Stimulated activated naive CD8-positive, alpha-beta T cell treated with anti-CD3 and anti-CD28 coated beads, Interleukin-15, amount 100 ng/mL, for 72 hours (primary cell): ENCODE measurements at regions not wholly inside any gene's neighbourhood (a gene's known extent, or its start where the extent isn't known, plus 50 kb on each side); places are given as distances from the start of the nearest gene placed in this dataset.
A peak's percentile ranks its signal among the peaks of the same experiment; 100 is the strongest.

ENCODE experiments used
- ATAC-seq: fragments of 150-1000 bp; cut with Tn5 transposase; 2 replicates; pipeline ENCODE4 v1.10.0; 2021; ENCODE audit warnings: mild to moderate bottlenecking, moderate library complexity
- DNase-seq, 2 donors: peaks; one replicate each; pipeline ENCODE4 v3.0.0; 2021 to 2022
- H3K27ac Mint-ChIP-seq, 2 donors: one replicate each; pipeline ENCODE4 v1.8.0; 2022; ENCODE audit warnings: mild to moderate bottlenecking in 2 of 2, mixed read lengths in 2 of 2, moderate library complexity in 2 of 2
- H3K27me3 Mint-ChIP-seq: one replicate; pipeline ENCODE4 v1.8.0; 2022; ENCODE audit warnings: mixed read lengths
- H3K4me1 Mint-ChIP-seq: one replicate; pipeline ENCODE4 v1.8.0; 2022; ENCODE audit warnings: mild to moderate bottlenecking, mixed read lengths
- H3K4me3 Mint-ChIP-seq, 2 donors: one replicate each; pipeline ENCODE4 v1.8.0; 2022; ENCODE audit warnings: mild to moderate bottlenecking in 2 of 2, mixed read lengths in 2 of 2, moderate library complexity in 1 of 2
- H3K9me3 Mint-ChIP-seq, 2 donors: one replicate each; pipeline ENCODE4 v1.8.0; 2022; ENCODE audit warnings: mixed read lengths in 2 of 2

DNA sequence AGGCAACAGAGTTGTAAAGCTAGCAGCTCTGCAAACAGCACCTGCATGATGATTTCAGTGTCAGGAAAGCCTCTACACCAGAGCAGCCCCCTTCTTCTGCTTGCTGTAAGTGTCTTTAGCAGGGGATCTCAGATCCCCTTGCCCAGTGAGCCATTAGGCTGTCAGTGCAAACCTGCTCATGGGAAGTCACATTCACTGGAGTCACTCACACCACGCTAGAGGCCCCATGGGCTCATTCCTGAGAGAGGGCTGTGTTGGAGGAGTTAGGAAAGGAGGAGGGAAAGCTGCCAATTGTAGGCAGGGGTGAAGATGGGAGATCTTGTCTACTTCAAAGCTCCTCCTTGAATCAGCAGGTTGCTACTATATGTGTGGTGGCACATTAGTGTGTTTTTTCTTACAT is 275.2 kb downstream of the SMARCA2 start:
- ATAC-seq = no peak
- H3K4me1 Mint-ChIP-seq = no peaks in the 10 kb centered on the region
- H3K27me3 Mint-ChIP-seq = peaks cover 42% of the 10 kb centered on the region
- no peaks in the 10 kb centered on the region for H3K9me3 Mint-ChIP-seq
- no peak for DNase-seq
- H3K27ac Mint-ChIP-seq = no peak overlapping the region
- H3K4me3 Mint-ChIP-seq = no peak overlapping the region

DNA sequence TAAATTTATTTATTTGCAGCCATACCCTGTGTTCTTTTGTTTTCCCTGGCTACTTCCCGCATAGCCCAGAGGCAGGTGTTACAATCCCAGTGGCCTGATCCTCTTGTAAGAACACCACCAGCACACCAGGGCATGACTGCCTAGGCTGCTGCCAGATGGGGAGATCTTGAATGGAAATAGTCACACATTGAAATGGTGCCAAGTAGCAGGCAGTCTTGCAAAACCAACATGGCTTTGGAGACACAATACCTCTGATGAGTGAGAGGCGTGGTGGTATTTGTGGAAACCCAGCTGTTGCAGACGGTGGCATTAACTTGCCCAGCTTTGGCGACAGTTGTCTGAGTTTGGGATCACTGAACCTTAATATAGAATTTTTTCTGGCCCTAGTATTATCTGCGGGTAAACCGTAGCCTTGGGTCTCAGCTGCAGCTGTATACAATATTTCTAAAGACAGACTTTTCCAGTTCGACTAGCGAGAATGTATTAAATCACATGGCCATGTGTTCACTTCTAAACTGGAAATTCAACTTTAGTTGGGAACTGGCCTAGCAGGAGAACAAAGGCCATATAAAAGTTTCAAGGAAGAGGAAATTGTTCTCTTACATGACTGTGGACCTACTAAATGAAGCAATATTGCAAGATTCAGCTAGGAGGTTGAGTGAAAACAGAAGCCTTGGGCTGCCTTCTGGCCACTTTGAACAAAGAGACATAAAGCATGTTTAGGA is 277.0 kb downstream of the SMARCA2 start:
- ATAC-seq = no peak
- H3K27ac Mint-ChIP-seq = no peak overlapping the region
- no peaks in the 10 kb centered on the region for H3K9me3 Mint-ChIP-seq
- H3K27me3 Mint-ChIP-seq = peaks cover 44% of the 10 kb centered on the region
- H3K4me1 Mint-ChIP-seq = no peaks in the 10 kb centered on the region
- no peak for DNase-seq
- no peak overlapping the region for H3K4me3 Mint-ChIP-seq

- no peaks in the 10 kb centered on the region for H3K4me1 Mint-ChIP-seq
- H3K27me3 Mint-ChIP-seq = peaks cover 42% of the 10 kb centered on the region
- DNase-seq (no peak), ATAC-seq (no peak)
- no peak overlapping the region for H3K4me3 Mint-ChIP-seq
- no peak overlapping the region for H3K27ac Mint-ChIP-seq
- no peaks in the 10 kb centered on the region for H3K9me3 Mint-ChIP-seq
These were observed 277.6 kb downstream of the SMARCA2 start for GRCh38 chr9:2292733-2293132.

DNA sequence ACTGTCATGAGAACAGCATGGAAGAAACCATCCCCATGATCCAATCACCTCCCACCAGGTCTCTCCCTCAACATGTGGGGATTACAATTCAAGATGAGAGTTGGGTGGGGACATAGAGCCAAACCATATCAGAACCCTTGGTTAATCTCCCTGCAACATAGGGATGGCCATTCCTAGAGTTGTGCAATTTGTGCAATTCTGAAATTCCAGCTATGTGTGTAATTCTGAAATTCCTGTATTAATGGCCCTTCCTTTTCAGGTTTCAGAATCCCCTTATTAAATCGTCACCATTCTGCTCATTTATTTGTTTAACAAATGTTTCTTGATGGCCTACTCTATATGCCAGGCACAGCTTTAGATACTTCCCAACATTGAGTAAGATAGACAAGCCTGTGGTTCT is 282.6 kb downstream of the SMARCA2 start:
- Mint-ChIP-seq H3K4me1 (no peaks in the 10 kb centered on the region), H3K9me3 (peaks cover 7 to 9% of the 10 kb centered on the region in 2 donors), H3K4me3 (no peak overlapping the region), H3K27ac (peak overlapping the region in 1 of 2 donors; percentile 61), H3K27me3 (peaks cover 29% of the 10 kb centered on the region)
- no peak for ATAC-seq
- DNase-seq = no peak

GRCh38 chr9:2298217-2298616 is 283.1 kb downstream of the SMARCA2 start:
- Mint-ChIP-seq H3K4me1 (no peaks in the 10 kb centered on the region), H3K27ac (no peak overlapping the region), H3K9me3 (peaks cover 7 to 9% of the 10 kb centered on the region in 2 donors), H3K27me3 (peaks cover 34% of the 10 kb centered on the region), H3K4me3 (no peak overlapping the region)
- no peak for ATAC-seq
- DNase-seq = no peak

GRCh38 chr9:2299156-2299842 is 284.2 kb downstream of the SMARCA2 start:
- Mint-ChIP-seq H3K4me1 (no peaks in the 10 kb centered on the region), H3K9me3 (peaks cover 7 to 9% of the 10 kb centered on the region in 2 donors), H3K4me3 (no peak overlapping the region), H3K27me3 (peaks cover 42% of the 10 kb centered on the region), H3K27ac (no peak overlapping the region)
- no peak for DNase-seq
- ATAC-seq = no peak

DNA sequence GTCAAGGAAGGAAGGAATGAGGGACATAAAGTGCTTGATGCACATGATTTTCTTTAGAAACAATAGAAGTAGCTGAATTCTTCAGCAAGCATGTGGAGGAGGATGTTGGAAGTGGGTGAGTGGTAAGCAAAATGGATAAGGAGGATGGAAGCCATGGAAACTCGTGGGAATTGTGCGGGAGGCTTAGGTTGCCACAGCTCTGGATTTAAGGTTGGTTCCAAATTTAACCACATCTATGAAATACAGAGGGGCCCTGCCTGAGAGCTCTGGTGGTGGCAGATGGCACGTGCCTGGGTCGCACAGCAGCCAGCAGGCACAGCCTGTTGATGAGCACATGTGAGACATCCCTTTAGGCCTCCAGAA is 284.7 kb downstream of the SMARCA2 start:
- ATAC-seq (no peak), DNase-seq (no peak)
- no peak overlapping the region for H3K27ac Mint-ChIP-seq
- H3K9me3 Mint-ChIP-seq = peaks cover 7 to 9% of the 10 kb centered on the region in 2 donors
- H3K4me1 Mint-ChIP-seq = no peaks in the 10 kb centered on the region
- H3K27me3 Mint-ChIP-seq = peaks cover 42% of the 10 kb centered on the region
- H3K4me3 Mint-ChIP-seq = no peak overlapping the region

DNA sequence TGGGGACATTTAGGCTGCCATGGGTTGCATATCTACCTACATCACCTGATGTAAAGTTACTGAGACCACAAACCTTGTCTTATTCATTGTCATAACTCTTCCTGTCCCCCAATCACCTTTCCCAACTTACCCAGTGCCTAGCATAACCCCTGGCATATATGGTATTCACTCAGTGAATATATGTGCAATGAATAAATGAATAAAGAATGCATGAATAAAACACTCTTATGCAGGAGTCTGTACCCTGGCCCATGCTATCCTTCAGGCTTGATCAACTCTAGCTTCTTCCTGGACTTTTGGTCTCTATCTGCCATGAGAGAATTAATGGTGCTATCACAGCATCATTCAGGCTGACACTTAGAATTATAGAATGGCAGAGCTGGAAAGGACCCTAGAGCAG is 285.2 kb downstream of the SMARCA2 start:
- ATAC-seq = no peak
- Mint-ChIP-seq H3K4me1 (no peaks in the 10 kb centered on the region), H3K4me3 (no peak overlapping the region), H3K27me3 (peaks cover 42% of the 10 kb centered on the region), H3K27ac (no peak overlapping the region), H3K9me3 (peaks cover 7 to 9% of the 10 kb centered on the region in 2 donors)
- DNase-seq = no peak

GRCh38 chr9:2302606-2303005 is 287.5 kb downstream of the SMARCA2 start:
- Mint-ChIP-seq H3K27ac (no peak overlapping the region), H3K4me3 (no peak overlapping the region), H3K9me3 (peaks cover 7 to 9% of the 10 kb centered on the region in 2 donors), H3K4me1 (no peaks in the 10 kb centered on the region), H3K27me3 (peaks cover 33% of the 10 kb centered on the region)
- DNase-seq = no peak
- no peak for ATAC-seq

DNA sequence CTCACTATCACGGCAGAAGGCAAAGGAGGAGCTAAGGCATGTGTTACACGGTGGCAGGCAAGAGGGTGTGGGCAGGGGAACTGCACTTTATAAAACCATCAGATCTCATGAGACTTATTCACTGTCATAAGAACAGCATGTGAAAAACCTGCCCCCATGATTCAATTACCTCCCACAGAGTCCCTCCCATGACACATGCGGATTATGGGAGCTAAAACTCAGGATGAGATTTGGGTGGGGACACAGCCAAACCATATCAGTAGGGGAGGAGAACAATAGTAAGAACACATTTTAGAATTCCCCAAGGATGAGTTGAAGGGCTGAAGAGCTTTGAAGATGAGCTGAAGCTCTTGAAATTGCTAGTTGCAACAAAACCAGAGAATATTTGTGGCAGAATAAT is 287.9 kb downstream of the SMARCA2 start:
- Mint-ChIP-seq H3K27ac (no peak overlapping the region), H3K27me3 (peaks cover 29% of the 10 kb centered on the region), H3K4me3 (no peak overlapping the region), H3K4me1 (no peaks in the 10 kb centered on the region), H3K9me3 (peaks cover 7 to 9% of the 10 kb centered on the region in 2 donors)
- DNase-seq = no peak
- ATAC-seq = no peak

DNA sequence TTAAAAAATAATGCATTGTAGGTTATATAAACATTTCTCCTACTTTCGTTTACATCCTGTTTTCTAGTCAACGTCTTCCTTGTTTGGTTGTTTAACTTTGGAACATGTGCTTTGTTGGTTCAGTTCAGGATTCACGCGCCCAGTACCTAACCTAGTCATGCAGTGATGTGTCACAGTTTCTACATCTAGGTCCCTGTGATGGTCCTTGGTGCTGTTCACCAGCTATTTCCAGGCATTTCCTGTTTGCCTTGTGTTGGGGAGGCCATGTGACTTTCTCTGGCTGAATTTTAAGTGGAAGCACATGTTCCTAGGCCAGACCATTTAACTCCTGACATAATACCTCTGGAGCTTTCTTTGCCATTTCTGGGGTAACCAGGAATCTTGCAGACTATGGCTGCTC is 292.3 kb downstream of the SMARCA2 start:
- Mint-ChIP-seq H3K4me3 (no peak overlapping the region), H3K9me3 (peaks cover 15 to 23% of the 10 kb centered on the region in 2 donors), H3K27ac (no peak overlapping the region), H3K4me1 (no peaks in the 10 kb centered on the region), H3K27me3 (peaks cover 24% of the 10 kb centered on the region)
- DNase-seq = no peak
- no peak for ATAC-seq

DNA sequence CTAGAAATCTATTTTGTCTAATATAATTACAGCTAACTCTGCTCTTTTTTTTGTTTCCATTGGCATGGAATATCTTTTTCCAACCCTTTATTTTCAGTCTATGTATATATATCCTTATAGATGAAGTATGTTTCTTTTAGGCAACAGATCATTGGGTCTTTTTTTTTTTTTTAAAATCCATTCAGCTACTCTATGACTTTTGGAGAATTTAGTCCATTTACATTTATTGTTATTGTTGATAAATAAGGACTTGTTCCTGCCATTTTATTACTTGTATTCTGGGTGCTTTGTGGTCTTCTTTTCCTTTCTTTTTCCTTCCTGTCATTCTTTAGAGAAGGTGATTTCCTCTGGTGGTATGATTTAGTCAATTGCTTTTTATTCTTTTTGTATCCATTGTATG is 296.8 kb downstream of the SMARCA2 start:
- H3K9me3 Mint-ChIP-seq = peaks cover 35 to 51% of the 10 kb centered on the region in 2 donors
- no peak for ATAC-seq
- no peak for DNase-seq
- no peaks in the 10 kb centered on the region for H3K4me1 Mint-ChIP-seq
- no peak overlapping the region for H3K4me3 Mint-ChIP-seq
- H3K27me3 Mint-ChIP-seq = peaks cover 8% of the 10 kb centered on the region
- no peak overlapping the region for H3K27ac Mint-ChIP-seq

DNA sequence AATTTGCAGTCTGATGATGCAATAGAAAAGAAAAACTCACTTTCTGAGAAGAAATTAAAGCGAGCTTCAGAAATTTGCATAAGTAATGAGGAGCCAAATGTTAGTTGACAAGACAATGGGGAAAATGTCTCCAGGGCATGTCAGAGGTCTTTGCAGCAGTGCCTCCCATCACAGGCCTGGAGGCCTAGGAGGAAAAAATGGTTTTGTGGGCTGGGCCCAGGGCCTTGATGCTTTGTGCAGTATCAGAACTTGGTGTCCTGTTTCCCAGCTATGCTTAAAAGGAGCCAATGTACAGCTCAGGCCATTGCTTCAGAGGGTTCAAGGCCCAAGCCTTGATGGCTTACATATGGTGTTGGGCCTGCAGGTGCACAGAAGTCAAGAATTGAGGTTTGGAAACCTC is 298.4 kb downstream of the SMARCA2 start:
- ATAC-seq = no peak
- H3K9me3 Mint-ChIP-seq = peaks cover 35 to 51% of the 10 kb centered on the region in 2 donors

DNA sequence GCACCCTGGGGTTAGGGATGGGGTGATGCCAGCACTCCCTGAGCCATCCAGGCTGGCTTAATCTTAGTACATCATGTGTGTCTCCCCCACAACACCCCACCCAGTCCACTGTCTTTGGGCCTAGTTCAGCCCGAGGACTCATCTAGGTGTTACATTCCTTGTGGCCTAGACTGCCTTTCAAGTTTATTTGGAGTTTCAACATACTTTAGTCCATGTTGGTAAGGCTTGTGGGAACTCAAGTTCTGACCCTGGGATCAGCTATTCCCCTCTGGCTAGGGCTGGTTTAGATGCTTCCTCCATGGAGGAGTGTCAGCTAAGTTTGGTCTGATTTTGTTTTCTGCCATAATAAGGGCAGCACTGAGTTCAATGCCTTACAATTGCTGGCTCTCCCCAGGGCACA is 302.4 kb downstream of the SMARCA2 start:
- Mint-ChIP-seq H3K27me3 (peaks cover 8% of the 10 kb centered on the region), H3K4me3 (no peak overlapping the region), H3K27ac (peak overlapping the region in 1 of 2 donors; percentile 61), H3K9me3 (peaks cover 20 to 27% of the 10 kb centered on the region in 2 donors), H3K4me1 (no peaks in the 10 kb centered on the region)
- DNase-seq (no peak), ATAC-seq (no peak)

More for the DNA sequence above, 298.4 kb downstream of the SMARCA2 start:
- Mint-ChIP-seq H3K27ac (no peak overlapping the region), H3K4me1 (no peaks in the 10 kb centered on the region), H3K4me3 (no peak overlapping the region), H3K27me3 (peaks cover 8% of the 10 kb centered on the region)
- DNase-seq = no peak

DNA sequence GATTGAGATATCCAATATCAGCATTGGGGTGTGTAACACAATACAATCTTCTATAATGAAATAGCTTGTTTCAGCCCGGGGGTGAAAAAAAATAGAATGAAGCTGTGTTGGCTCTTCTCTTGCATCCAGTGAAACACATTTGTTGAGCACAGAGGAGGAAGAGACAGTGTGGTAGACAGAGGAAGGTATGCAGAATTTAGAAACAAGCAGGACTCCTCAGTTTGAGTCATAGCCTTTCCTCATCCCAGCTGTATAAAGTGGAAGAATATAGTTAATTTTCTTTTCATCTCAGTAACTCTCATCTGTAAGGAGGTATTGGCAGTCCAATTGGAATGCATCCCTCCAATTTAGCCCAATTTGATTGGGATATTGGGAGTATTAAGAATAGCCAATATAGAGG is 302.2 kb upstream of the VLDLR start:
- Mint-ChIP-seq H3K27me3 (peaks cover 8% of the 10 kb centered on the region), H3K9me3 (peaks cover 11 to 14% of the 10 kb centered on the region in 2 donors), H3K4me3 (no peak overlapping the region), H3K27ac (no peak overlapping the region), H3K4me1 (no peaks in the 10 kb centered on the region)
- ATAC-seq (no peak), DNase-seq (no peak)

DNA sequence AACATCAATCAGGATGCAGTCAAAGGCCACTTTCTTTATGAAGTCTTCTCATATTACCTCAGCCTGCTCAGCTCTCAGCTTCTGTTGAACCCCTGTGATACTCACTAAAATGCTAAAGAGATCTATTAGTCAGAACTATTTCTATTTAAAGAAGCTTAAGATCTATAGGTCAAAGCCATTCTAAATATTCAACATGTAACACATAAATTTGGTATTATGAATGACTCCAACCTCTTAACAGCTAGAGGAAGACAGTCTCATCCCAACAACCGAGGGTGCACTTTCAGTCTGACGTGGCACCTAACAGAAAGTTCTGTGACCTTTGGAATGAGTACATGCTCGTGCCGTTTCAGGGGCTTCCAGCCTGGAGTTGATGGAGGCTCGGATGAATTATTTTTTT is 301.5 kb upstream of the VLDLR start:
- DNase-seq = no peak
- H3K9me3 Mint-ChIP-seq = peaks cover 6 to 8% of the 10 kb centered on the region in 2 donors
- ATAC-seq = no peak
- no peaks in the 10 kb centered on the region for H3K4me1 Mint-ChIP-seq
- no peak overlapping the region for H3K27ac Mint-ChIP-seq
- H3K27me3 Mint-ChIP-seq = peaks cover 8% of the 10 kb centered on the region
- H3K4me3 Mint-ChIP-seq = no peak overlapping the region
